ENCODE measurements at regions not wholly inside any gene's neighbourhood (a gene's known extent, or its start where the extent isn't known, plus 50 kb on each side); places are given as distances from the start of the nearest gene placed in this dataset.

DNA sequence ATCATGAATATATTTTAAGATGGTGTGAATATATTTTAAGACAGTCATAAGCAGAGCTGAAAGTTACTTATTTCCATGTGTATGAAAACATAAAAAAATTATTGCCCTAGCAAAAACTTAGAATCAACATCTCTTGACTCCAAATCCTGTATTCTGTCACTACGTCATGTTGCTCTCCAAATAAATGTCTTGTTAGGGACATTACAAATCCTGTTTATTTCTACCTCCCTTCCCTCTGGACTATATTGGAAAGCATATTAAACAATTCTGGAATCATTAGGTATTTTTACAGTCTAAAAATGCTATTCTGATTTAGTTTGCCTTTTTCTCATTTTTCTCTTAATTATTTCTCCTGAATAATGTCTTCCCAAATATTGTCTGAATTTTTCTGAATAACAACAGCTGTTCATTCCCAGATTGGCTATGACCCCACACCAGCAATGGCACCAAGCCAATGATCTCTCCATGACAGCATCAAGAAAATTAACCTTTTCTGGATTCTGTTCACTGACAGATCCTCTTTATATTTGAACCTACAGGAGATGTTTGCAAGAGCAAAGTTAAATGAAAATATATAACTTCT, 523.1 kb downstream of the IQCM start:
- TF ChIP-seq, protein P1, sequence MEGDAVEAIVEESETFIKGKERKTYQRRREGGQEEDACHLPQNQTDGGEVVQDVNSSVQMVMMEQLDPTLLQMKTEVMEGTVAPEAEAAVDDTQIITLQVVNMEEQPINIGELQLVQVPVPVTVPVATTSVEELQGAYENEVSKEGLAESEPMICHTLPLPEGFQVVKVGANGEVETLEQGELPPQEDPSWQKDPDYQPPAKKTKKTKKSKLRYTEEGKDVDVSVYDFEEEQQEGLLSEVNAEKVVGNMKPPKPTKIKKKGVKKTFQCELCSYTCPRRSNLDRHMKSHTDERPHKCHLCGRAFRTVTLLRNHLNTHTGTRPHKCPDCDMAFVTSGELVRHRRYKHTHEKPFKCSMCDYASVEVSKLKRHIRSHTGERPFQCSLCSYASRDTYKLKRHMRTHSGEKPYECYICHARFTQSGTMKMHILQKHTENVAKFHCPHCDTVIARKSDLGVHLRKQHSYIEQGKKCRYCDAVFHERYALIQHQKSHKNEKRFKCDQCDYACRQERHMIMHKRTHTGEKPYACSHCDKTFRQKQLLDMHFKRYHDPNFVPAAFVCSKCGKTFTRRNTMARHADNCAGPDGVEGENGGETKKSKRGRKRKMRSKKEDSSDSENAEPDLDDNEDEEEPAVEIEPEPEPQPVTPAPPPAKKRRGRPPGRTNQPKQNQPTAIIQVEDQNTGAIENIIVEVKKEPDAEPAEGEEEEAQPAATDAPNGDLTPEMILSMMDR (IDR thresholded peaks at IDR 0.05; ENCODE audit: borderline replicate concordance, extremely low read depth, insufficient read depth) = no peak
- intact Hi-C loops (cut with DNase I) = no loop called here
- no peak overlapping the region for H3K27ac ChIP-seq (ENCODE audit: low read depth in 2 of 2, low read length in 2 of 2)
- H3K9me3 ChIP-seq (ENCODE audit: control insufficient read depth in 2 of 3, insufficient read depth in 1 of 3, low read length in 3 of 3) = no peaks in the 10 kb centered on the region
- FAIRE-seq (peak; percentile 32), DNase-seq (no peak)
- peaks cover 0 to 9% (median 0%) of the 10 kb centered on the region in 3 donors for H3K4me1 ChIP-seq (ENCODE audit: control insufficient read depth in 2 of 3, insufficient read depth in 2 of 3, low read depth in 1 of 3, low read length in 3 of 3)
- no peak overlapping the region for H3K4me3 ChIP-seq (ENCODE audit: low read length in 3 of 3)
- H3K36me3 ChIP-seq (ENCODE audit: control insufficient read depth in 2 of 3, insufficient read depth in 3 of 3, low read length in 3 of 3) = no peaks in the 10 kb centered on the region
- no peaks in the 10 kb centered on the region for H3K27me3 ChIP-seq (ENCODE audit: control insufficient read depth, insufficient read depth, low read length)
- no peak overlapping the region for H3K9ac ChIP-seq (ENCODE audit: low read length in 3 of 3)

- TF ChIP-seq, protein P1 (IDR thresholded peaks at IDR 0.05; ENCODE audit: borderline replicate concordance, extremely low read depth, insufficient read depth) = no peak
- H3K36me3 ChIP-seq (ENCODE audit: control insufficient read depth in 2 of 3, insufficient read depth in 3 of 3, low read length in 3 of 3) = no peaks in the 10 kb centered on the region
- intact Hi-C loops (cut with DNase I) = no loop called here
- no peak overlapping the region for H3K9ac ChIP-seq (ENCODE audit: low read length in 3 of 3)
- DNase-seq (peak in 3 of 5 donors; percentile 8 to 61 (median 17)), FAIRE-seq (no peak)
- no peak overlapping the region for H3K4me3 ChIP-seq (ENCODE audit: low read length in 3 of 3)
- H3K4me1 ChIP-seq (ENCODE audit: control insufficient read depth in 2 of 3, insufficient read depth in 2 of 3, low read depth in 1 of 3, low read length in 3 of 3) = peaks cover 0 to 4% (median 0%) of the 10 kb centered on the region in 3 donors
- H3K9me3 ChIP-seq (ENCODE audit: control insufficient read depth in 2 of 3, insufficient read depth in 1 of 3, low read length in 3 of 3) = no peaks in the 10 kb centered on the region
- H3K27ac ChIP-seq (ENCODE audit: low read depth in 2 of 2, low read length in 2 of 2) = no peak overlapping the region
- H3K27me3 ChIP-seq (ENCODE audit: control insufficient read depth, insufficient read depth, low read length) = no peaks in the 10 kb centered on the region
These were observed 524.2 kb downstream of the IQCM start for GRCh38 chr4:149291463-149291862.

DNA sequence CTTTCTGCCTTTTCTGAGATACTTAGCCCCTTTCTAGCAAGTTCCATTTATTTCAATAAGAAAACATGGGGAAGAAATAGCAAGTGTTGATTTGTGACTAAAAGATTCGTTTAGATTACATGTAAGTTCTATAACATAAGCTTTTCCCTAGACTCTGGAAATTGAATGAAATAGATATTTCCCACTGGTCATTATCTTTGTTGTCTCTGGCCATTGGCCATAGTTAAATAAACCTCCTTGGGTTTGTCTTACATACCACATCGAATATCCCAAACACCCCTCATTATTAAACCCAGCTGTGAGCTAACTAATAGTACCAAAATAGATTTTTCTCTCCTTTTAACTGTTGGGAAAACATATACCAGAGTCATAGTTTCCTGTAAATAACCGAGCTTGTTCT, 534.8 kb downstream of the IQCM start:
- H3K9ac ChIP-seq (ENCODE audit: low read length in 3 of 3) = no peak overlapping the region
- FAIRE-seq = no peak
- DNase-seq = peak in 2 of 5 donors; percentile 22 to 34
- H3K27me3 ChIP-seq (ENCODE audit: control insufficient read depth, insufficient read depth, low read length) = no peaks in the 10 kb centered on the region
- TF ChIP-seq, protein P1 (IDR thresholded peaks at IDR 0.05; ENCODE audit: borderline replicate concordance, extremely low read depth, insufficient read depth) = no peak
- no peaks in the 10 kb centered on the region for H3K4me1 ChIP-seq (ENCODE audit: control insufficient read depth in 2 of 3, insufficient read depth in 2 of 3, low read depth in 1 of 3, low read length in 3 of 3)
- no peak overlapping the region for H3K27ac ChIP-seq (ENCODE audit: low read depth in 2 of 2, low read length in 2 of 2)
- H3K4me3 ChIP-seq (ENCODE audit: low read length in 3 of 3) = no peak overlapping the region
- intact Hi-C loops (cut with DNase I) = no loop called here
- H3K36me3 ChIP-seq (ENCODE audit: control insufficient read depth in 2 of 3, insufficient read depth in 3 of 3, low read length in 3 of 3) = no peaks in the 10 kb centered on the region
- no peaks in the 10 kb centered on the region for H3K9me3 ChIP-seq (ENCODE audit: control insufficient read depth in 2 of 3, insufficient read depth in 1 of 3, low read length in 3 of 3)

GRCh38 chr4:149279776-149280175, 535.9 kb downstream of the IQCM start:
- H3K27me3 ChIP-seq (ENCODE audit: control insufficient read depth, insufficient read depth, low read length) = no peaks in the 10 kb centered on the region
- no peaks in the 10 kb centered on the region for H3K36me3 ChIP-seq (ENCODE audit: control insufficient read depth in 2 of 3, insufficient read depth in 3 of 3, low read length in 3 of 3)
- intact Hi-C loops (cut with DNase I) = no loop called here
- TF ChIP-seq, protein P1 (IDR thresholded peaks at IDR 0.05; ENCODE audit: borderline replicate concordance, extremely low read depth, insufficient read depth) = no peak
- H3K4me1 ChIP-seq (ENCODE audit: control insufficient read depth in 2 of 3, insufficient read depth in 2 of 3, low read depth in 1 of 3, low read length in 3 of 3) = no peaks in the 10 kb centered on the region
- no peak overlapping the region for H3K9ac ChIP-seq (ENCODE audit: low read length in 3 of 3)
- H3K27ac ChIP-seq (ENCODE audit: low read depth in 2 of 2, low read length in 2 of 2) = no peak overlapping the region
- DNase-seq (no peak), FAIRE-seq (no peak)
- H3K9me3 ChIP-seq (ENCODE audit: control insufficient read depth in 2 of 3, insufficient read depth in 1 of 3, low read length in 3 of 3) = peaks cover 0 to 7% (median 0%) of the 10 kb centered on the region in 3 donors
- no peak overlapping the region for H3K4me3 ChIP-seq (ENCODE audit: low read length in 3 of 3)
